Transverse colon (tissue), 4 donors: ENCODE measurements at regions not wholly inside any gene's neighbourhood (a gene's known extent, or its start where the extent isn't known, plus 50 kb on each side); places are given as distances from the start of the nearest gene placed in this dataset.

Experiments
- EP300 ChIP-seq: sonication (generic); formaldehyde crosslinking; IDR thresholded peaks from one replicate; pipeline ENCODE4 v1.6.1; 2017; ENCODE audit warnings: antibody characterized with exemption, low read depth
- POLR2AphosphoS5 ChIP-seq, 3 donors: sonication (generic); formaldehyde crosslinking; IDR thresholded peaks; one replicate each; pipeline ENCODE4 v1.6.1; 2016; ENCODE audit warnings: antibody characterized with exemption in 3 of 3
- TF ChIP-seq, protein P1 (sequence below), 5 experiments: fragments of 200-600 bp in 3 of 5; fragments of 450-650 bp in 2 of 5; sonication (generic) in 3 of 5; IDR thresholded peaks; 1 replicate in 2 of 5; 2 replicates in 3 of 5; pipeline ENCODE4 v1.5.1; 2016 to 2017; ENCODE audit warnings: antibody characterized with exemption in 5 of 5, inconsistent platforms in 3 of 5, mild to moderate bottlenecking in 2 of 5, moderate library complexity in 1 of 5

DNA sequence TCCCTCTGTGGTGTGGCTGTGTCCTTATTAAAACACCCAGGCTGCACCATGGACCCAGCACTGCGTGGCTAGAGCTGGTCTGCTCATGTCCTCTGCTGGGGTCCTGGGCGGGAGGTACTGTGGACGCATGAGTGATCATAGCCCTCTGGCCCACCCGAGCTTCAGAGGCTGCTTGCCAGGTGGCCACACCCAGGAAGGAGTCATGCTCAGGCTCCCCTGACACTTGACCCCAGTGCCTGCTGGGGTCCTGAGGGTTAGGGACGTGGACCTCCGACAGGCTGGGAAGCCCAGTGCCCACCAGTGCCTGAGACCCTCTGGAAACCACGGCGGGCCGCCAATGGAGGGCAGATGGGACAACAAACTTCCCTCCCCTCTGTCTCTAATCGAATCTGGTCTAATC lies 66.3 kb upstream of the HS6ST1 start:
- TF ChIP-seq, protein P1, sequence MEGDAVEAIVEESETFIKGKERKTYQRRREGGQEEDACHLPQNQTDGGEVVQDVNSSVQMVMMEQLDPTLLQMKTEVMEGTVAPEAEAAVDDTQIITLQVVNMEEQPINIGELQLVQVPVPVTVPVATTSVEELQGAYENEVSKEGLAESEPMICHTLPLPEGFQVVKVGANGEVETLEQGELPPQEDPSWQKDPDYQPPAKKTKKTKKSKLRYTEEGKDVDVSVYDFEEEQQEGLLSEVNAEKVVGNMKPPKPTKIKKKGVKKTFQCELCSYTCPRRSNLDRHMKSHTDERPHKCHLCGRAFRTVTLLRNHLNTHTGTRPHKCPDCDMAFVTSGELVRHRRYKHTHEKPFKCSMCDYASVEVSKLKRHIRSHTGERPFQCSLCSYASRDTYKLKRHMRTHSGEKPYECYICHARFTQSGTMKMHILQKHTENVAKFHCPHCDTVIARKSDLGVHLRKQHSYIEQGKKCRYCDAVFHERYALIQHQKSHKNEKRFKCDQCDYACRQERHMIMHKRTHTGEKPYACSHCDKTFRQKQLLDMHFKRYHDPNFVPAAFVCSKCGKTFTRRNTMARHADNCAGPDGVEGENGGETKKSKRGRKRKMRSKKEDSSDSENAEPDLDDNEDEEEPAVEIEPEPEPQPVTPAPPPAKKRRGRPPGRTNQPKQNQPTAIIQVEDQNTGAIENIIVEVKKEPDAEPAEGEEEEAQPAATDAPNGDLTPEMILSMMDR (IDR thresholded peaks at IDR 0.05): no peak
- TF ChIP-seq POLR2AphosphoS5 (IDR thresholded peaks at IDR 0.05): no peak
- no peak for TF ChIP-seq EP300
